ENCODE measurements at regions not wholly inside any gene's neighbourhood (a gene's known extent, or its start where the extent isn't known, plus 50 kb on each side); places are given as distances from the start of the nearest gene placed in this dataset.

- ChIA-PET POLR2A (no interaction called here), CTCF (no interaction called here)
- DNase-seq (ENCODE audit: low read depth, low spot score), result no peak
- Histone ChIP-seq H3K36me3 (ENCODE audit: control insufficient read depth, insufficient read depth, low read length) (no peaks in the 10 kb centered on the region), H3K27ac (ENCODE audit: low read length) (no peak overlapping the region), H3K9me3 (ENCODE audit: control insufficient read depth, insufficient read depth, low read depth, low read length) (no peaks in the 10 kb centered on the region), H3K4me1 (ENCODE audit: control insufficient read depth, insufficient read depth, low read length) (no peaks in the 10 kb centered on the region), H3K27me3 (ENCODE audit: control insufficient read depth, insufficient read depth, low read length) (peaks cover 20% of the 10 kb centered on the region), H3K4me3 (ENCODE audit: low read depth in 2 of 2, low read length in 2 of 2) (no peak overlapping the region)
- in situ Hi-C loops (cut with HindIII; ENCODE audit: low pct_unique_long_range_greater_than_20kb, low sequenced_read_pairs), result no loop called here
- intact Hi-C loops (cut with micrococcal nuclease; ENCODE audit: unreplicated experiment), result no loop called here
- ATAC-seq, result no peak
- no peak for TF ChIP-seq POLR2AphosphoS5 (IDR thresholded peaks at IDR 0.05; ENCODE audit: low read depth, low read length)
- no peak for TF ChIP-seq TCF7L2 (IDR thresholded peaks at IDR 0.05; ENCODE audit: low read depth, low read length)
- no peak for TF ChIP-seq CTCF (IDR thresholded peaks at IDR 0.05)
- TF ChIP-seq SIN3A (IDR thresholded peaks at IDR 0.05; ENCODE audit: borderline replicate concordance, insufficient read depth, low read depth, low read length), result no peak
- no peak for TF ChIP-seq REST (IDR thresholded peaks at IDR 0.05; ENCODE audit: insufficient read depth in 1 of 2, low read depth in 2 of 2, low read length in 1 of 2)
- no TSS peak for BruUV-seq (replicated peaks)
Observed at GRCh38 chr11:134516529-134516928, 104.5 kb upstream of the B3GAT1 start.

GRCh38 chr11:134515081-134515960, 103.3 kb upstream of the B3GAT1 start:
- Histone ChIP-seq H3K9me3 (ENCODE audit: control insufficient read depth, insufficient read depth, low read depth, low read length) (no peaks in the 10 kb centered on the region), H3K27ac (ENCODE audit: low read length) (no peak overlapping the region), H3K36me3 (ENCODE audit: control insufficient read depth, insufficient read depth, low read length) (no peaks in the 10 kb centered on the region), H3K4me3 (ENCODE audit: low read depth in 2 of 2, low read length in 2 of 2) (no peak overlapping the region), H3K27me3 (ENCODE audit: control insufficient read depth, insufficient read depth, low read length) (peaks cover 23% of the 10 kb centered on the region), H3K4me1 (ENCODE audit: control insufficient read depth, insufficient read depth, low read length) (no peaks in the 10 kb centered on the region)
- DNase-seq (ENCODE audit: low read depth, low spot score) (no peak), ATAC-seq (no peak)
- POLR2A ChIA-PET, result no interaction called here
- intact Hi-C loops (cut with micrococcal nuclease; ENCODE audit: unreplicated experiment), result no loop called here
- TF ChIP-seq SIN3A (IDR thresholded peaks at IDR 0.05; ENCODE audit: borderline replicate concordance, insufficient read depth, low read depth, low read length), result no peak
- no peak for TF ChIP-seq REST (IDR thresholded peaks at IDR 0.05; ENCODE audit: insufficient read depth in 1 of 2, low read depth in 2 of 2, low read length in 1 of 2)
- no peak for TF ChIP-seq CTCF (IDR thresholded peaks at IDR 0.05)
- TF ChIP-seq TCF7L2 (IDR thresholded peaks at IDR 0.05; ENCODE audit: low read depth, low read length), result no peak
- TF ChIP-seq POLR2AphosphoS5 (IDR thresholded peaks at IDR 0.05; ENCODE audit: low read depth, low read length), result no peak
- in situ Hi-C loops (cut with HindIII; ENCODE audit: low pct_unique_long_range_greater_than_20kb, low sequenced_read_pairs), result no loop called here
- CTCF ChIA-PET, result no interaction called here
- no TSS peak for BruUV-seq (replicated peaks)

All from Panc1 (cell line).